ENCODE measurements at regions not wholly inside any gene's neighbourhood (a gene's known extent, or its start where the extent isn't known, plus 50 kb on each side); places are given as distances from the start of the nearest gene placed in this dataset.

GRCh38 chr6:168179702-168180382 lies 100.8 kb upstream of the FRMD1 start:
- Histone ChIP-seq H3K4me3 (no peak overlapping the region), H3K27ac (no peak overlapping the region), H3K9me3 (no peaks in the 10 kb centered on the region), H3K27me3 (no peaks in the 10 kb centered on the region), H3K36me3 (no peaks in the 10 kb centered on the region), H3K4me1 (no peaks in the 10 kb centered on the region)
- TF ChIP-seq POLR2A (IDR thresholded peaks at IDR 0.05) (no peak), CTCF (IDR thresholded peaks at IDR 0.05) (no peak), POLR2AphosphoS5 (IDR thresholded peaks at IDR 0.05) (no peak)
- intact Hi-C loops (cut with DNase I; ENCODE audit: low total_unique reads), result no loop called here
- no peak for DNase-seq (ENCODE audit: low spot score in 2 of 2)

- no peaks in the 10 kb centered on the region for H3K36me3 ChIP-seq
- TF ChIP-seq POLR2A (IDR thresholded peaks at IDR 0.05) (no peak), CTCF (IDR thresholded peaks at IDR 0.05) (no peak), POLR2AphosphoS5 (IDR thresholded peaks at IDR 0.05) (no peak)
- no peak overlapping the region for H3K27ac ChIP-seq
- no peaks in the 10 kb centered on the region for H3K27me3 ChIP-seq
- H3K9me3 ChIP-seq, result no peaks in the 10 kb centered on the region
- DNase-seq (ENCODE audit: low spot score in 2 of 2), result no peak
- no peaks in the 10 kb centered on the region for H3K4me1 ChIP-seq
- intact Hi-C loops (cut with DNase I; ENCODE audit: low total_unique reads), result no loop called here
- no peak overlapping the region for H3K4me3 ChIP-seq
These were observed 100.1 kb upstream of the FRMD1 start for GRCh38 chr6:168179133-168179532.

- Histone ChIP-seq H3K36me3 (no peaks in the 10 kb centered on the region), H3K4me1 (no peaks in the 10 kb centered on the region), H3K27me3 (no peaks in the 10 kb centered on the region), H3K4me3 (no peak overlapping the region), H3K27ac (no peak overlapping the region), H3K9me3 (no peaks in the 10 kb centered on the region)
- TF ChIP-seq CTCF (IDR thresholded peaks at IDR 0.05) (no peak), POLR2AphosphoS5 (IDR thresholded peaks at IDR 0.05) (no peak), POLR2A (IDR thresholded peaks at IDR 0.05) (no peak)
- no peak for DNase-seq (ENCODE audit: low spot score in 2 of 2)
- intact Hi-C loops (cut with DNase I; ENCODE audit: low total_unique reads), result no loop called here
These were observed 98.3 kb upstream of the FRMD1 start for GRCh38 chr6:168177103-168177891.

- H3K27ac ChIP-seq, result no peak overlapping the region
- H3K9me3 ChIP-seq, result no peaks in the 10 kb centered on the region
- intact Hi-C loops (cut with DNase I; ENCODE audit: low total_unique reads), result no loop called here
- H3K27me3 ChIP-seq, result no peaks in the 10 kb centered on the region
- no peak for DNase-seq (ENCODE audit: low spot score in 2 of 2)
- no peaks in the 10 kb centered on the region for H3K4me1 ChIP-seq
- TF ChIP-seq POLR2AphosphoS5 (IDR thresholded peaks at IDR 0.05) (no peak), CTCF (IDR thresholded peaks at IDR 0.05) (no peak), POLR2A (IDR thresholded peaks at IDR 0.05) (no peak)
- H3K36me3 ChIP-seq, result no peaks in the 10 kb centered on the region
- H3K4me3 ChIP-seq, result no peak overlapping the region
These were observed 92.8 kb upstream of the FRMD1 start for GRCh38 chr6:168171673-168172353.
